GM18498 (cell line): ENCODE measurements at regions not wholly inside any gene's neighbourhood (a gene's known extent, or its start where the extent isn't known, plus 50 kb on each side); places are given as distances from the start of the nearest gene placed in this dataset.

ENCODE experiments used
- ATAC-seq: cut with Tn5 transposase; IDR thresholded peaks from one replicate; pipeline ENCODE4 v1.9.1; 2021; ENCODE audit warnings: mild to moderate bottlenecking, moderate library complexity; ENCODE audit not compliant: unreplicated experiment

DNA sequence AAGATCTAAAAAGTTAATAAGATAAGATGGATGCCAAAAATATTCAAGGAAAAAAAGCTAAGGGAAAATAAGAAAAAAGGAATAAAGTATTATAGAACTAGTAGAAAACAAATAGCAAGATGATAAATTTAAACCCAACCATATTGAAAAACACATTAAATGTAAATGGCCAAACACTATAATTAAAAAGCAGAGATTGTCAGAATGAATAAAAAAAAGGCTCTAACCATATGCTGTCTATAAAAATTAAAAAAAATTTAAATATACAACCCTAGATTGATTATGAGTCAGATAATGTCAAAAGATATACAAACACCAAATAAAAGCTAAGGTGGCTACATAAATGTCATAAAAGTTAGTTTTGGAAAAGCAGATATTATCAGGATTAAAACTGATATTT lies 617.5 kb upstream of the SGCG start:
- ATAC-seq = no peak

DNA sequence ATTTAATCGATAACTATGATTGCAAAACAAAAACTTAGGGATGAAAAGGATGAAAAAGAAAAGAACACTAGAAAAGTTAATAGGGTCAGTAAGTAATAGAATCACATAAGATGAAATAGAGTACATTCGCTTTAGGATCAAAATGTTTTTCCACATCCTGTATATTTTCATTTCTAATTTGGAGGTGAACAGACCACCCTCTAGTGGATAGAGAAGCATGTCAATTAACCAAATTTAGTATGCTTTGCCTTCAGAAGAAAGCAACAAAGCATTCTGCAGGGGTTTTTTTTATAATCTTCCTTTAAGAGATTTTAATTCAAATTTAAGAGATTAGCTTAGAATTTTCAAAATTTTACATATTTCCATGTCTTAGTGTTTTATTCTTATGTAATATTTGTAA lies 611.0 kb upstream of the SGCG start:
- no peak for ATAC-seq

DNA sequence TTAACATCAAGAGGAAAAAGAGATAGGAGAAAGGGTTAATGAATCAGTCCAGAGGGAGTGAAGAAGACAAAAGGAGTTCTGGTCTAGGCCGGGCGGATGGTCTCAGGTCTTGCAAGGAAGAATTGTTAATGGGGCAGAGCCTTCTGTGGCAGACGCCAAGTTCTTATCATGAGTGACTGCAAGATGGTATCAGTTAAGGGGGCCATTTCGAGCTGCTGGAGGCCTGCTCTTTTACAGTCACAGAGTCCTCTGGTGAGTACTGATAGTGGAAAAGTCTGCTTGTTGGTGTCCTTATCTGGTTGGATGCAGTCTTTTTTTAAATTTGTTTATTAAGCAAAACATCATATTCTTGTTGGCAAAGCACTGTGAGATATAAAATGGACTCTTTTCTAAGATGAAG lies 590.9 kb upstream of the SGCG start:
- no peak for ATAC-seq

DNA sequence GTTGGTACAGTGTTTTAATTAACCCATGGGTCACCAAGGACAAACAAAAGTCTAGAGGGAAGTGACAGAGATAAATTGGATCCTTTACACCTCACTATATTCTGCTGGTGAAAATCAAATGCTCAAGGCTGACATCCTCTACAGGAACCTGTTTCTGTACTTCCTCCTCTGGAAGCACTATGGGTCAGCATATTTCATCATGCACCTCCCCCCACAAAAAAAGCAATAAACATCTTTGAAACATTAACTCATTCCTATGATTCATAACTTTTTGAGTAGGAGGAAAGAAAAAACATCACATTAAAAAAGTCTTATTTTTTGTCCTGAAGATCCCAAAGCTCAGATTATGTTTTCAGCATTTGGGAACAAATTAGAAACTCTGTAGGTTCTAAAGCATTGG lies 588.3 kb upstream of the SGCG start:
- ATAC-seq = no peak

DNA sequence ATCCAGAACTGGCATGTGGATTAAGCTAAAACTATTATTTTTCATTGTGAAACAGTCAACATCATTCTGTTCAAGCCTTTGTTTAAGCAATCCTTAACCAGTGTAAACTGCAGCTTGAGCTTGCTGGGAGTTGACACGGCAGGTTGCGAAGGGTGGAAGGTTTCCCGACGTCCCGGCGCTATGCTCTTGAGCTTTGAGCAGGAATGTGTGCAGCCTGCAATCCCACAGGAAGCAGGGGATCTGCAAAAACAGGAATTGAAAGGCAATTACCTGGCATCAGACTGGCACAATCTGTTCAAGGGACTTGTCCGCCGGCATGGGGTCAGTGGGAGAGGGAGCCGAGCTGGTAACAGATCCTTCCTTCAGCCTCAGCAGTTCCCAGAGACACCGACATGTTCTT lies 586.7 kb upstream of the SGCG start:
- no peak for ATAC-seq

DNA sequence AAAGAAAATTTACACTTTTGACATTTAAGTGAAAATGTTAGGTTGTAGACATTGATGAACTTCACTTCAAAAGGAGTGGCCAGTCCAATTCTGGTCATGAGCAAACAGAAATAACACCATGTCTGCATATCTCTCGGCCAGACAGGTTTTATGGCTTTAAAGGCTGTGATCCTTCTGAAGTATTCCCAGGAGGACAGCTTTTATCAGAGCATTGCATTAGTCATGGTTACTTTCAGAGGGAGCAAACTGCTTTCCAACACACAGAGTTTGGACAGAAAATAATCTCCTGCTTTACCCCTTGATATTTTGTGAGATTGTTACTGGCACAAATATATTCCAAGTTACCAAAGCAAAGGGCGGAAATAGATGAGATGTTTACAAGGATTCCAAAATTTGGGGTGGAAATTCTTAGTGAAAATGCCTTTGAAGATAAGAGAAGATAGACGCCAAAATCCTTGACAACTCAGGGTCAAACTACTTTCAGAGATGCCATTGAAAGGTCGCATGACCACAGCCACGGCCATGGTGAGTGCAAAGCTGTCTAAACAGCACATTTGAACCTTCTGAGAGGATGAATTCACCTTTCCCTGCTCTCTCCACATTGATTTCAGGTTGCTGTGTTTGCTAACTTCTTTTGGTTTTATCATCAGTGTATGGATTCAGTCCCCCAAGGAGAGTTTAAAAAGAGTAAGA lies 584.5 kb upstream of the SGCG start:
- no peak for ATAC-seq

DNA sequence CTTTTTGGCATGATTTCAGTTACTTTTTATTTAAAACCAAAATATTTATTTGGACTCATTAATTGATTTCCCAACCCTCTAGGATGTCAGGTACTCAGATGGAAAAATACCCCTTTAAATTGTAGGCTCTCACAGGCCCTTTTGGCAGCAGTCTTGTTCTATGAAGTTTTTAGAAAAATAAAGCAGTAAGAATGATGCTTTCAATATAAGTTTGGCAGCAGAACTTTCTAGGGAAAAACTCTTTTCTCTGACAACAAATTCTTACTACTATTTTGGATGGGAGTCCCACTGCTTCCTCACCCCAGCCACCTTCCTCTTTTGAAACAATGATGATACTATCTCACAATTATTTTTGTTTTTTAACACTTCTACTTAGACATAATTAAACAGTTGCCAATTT lies 581.6 kb upstream of the SGCG start:
- no peak for ATAC-seq

DNA sequence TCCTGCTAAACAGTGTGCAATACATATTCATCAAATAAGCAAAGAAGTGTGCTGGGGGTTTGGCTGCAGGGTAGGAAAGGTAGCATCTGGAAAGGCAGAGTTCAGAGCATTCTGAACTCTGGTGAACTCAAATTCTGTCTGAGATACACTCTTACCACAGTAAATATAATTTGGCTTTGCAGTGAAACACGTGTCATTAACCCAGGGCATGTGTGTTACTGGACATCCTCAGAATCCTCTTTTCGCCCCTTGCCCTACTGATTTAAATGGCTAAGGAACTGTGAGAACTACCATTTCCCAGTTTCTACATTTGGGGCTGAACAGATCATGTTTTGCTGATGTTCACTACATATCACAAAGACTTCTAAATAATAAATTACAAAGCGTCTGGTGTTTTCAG lies 562.8 kb upstream of the SGCG start:
- no peak for ATAC-seq

DNA sequence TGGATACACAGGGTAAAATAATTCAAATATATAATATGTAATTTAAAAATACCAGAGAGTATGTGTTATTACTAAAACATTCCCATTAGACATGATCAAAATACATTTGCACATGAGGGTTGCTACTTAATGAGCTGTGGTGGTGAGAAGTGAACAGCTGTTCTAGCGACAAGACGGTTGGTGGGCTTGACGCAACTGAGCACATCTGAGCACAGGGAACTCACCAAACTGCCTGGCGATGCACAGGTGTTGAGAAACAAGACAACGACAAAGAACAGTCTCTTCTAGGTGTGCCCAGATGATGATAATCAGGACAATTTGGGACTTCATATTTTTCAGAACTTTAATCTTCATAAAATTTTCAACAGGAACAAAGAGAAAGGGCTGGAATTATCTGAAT lies 555.1 kb upstream of the SGCG start:
- no peak for ATAC-seq

DNA sequence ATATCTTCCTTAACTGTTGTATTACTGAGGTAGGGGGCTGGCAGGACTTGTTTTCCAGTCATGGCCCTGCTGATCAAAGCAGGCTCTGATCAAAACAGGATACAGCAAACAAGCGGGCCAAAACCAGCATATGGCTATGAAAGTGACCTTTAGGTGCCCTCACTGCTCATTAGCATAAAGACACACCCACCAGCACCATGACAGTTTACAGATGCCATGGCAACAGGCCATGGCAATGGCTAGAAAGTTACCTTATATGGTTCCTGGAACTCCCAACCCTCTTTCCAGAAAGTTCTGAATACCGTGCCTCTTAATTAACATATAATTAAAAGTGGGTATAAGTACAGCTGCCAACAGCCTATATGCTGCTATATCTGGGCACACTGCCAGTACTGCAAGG lies 551.4 kb upstream of the SGCG start:
- ATAC-seq = no peak

DNA sequence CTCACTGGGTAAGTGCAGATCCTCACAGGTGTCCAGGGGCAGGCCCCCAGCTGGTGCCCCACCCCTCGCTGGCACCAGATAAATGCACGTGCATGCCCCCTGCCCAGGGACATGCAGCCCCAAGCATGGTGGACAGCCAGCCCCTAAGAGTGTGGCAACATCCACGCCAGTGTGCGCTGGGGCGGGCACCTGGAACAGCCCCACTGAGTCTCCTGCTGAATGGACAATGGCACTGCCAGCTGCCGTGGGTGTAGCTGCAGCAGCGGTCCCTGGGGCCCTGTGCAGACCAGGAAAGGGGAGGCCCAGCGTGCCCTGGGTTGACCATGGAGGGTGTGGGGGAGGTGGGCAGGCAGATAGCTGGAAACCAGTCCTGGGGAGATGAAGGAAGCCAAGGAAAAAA lies 538.7 kb upstream of the SGCG start:
- ATAC-seq = no peak

DNA sequence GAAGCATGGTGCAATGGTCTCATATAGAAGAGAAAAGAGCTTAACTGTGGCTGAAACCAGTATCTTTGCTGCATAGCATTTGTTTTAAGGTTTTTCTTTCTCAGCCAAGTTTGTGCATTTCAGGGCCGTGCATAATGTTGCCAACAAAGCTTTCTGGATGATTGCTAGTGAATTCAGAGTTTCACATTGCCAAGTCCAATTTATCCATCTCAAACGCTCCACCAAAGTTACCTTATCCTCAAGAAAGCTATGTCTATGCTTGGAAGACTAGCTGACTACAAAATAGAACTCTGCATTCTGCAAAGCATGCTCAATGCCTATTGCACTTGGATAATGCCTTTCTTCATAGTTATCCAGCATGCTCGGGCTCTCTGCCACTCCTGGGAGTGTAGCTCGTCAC lies 535.8 kb upstream of the SGCG start:
- ATAC-seq = no peak

DNA sequence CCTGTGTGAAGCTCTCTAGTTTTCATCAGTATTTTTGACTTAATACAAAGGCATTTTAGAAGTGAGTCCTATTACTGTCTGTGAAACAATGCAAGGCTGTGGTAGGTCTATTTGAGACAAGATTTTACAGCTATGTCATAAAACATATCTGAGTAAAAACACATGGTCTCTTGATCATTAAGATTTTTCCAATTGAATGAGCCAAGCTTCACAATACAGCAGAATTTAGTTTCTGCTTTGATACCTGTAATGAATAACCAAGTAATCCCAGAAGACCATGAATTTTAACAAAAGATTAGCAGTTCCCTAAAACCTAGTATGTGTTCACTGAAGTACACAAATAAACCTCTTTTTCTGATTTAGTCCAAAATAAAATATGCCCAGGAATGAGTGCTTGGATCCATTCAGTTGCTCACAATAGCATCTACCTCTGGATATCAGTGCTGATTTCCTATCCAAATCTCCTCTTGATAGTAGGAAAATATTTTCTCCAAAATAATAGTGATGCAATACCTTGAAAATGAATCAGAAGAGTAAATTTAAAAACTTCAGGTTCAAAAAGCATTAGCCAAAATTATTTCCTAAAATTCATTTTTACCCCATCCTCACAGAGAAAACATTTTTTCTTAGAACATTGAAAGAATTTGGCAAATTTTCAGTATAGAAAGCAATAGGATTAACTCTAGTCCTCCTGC lies 533.5 kb upstream of the SGCG start:
- no peak for ATAC-seq

DNA sequence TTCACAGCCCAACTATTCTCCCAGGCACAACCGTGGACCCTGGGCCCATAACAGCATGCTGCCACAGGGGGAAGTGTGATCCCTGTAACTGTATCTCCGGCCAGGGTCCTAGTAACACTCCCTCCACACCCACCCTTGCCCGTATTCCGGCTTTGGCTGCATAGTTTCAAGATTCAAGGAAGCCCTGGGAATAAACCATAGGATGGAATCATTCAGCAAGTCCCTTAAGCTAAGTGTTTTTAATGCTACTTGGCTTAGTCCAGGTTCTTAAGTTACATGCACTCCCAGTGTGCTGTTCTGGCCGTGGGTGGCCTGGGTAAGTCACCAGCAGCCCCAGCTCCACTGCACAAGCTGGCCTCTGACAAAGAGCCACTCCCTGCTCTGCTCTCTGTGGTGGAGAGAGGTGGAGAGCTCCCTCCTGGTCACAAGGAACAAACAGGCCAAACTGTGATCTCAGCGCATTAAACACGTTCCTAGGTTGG lies 532.4 kb upstream of the SGCG start:
- no peak for ATAC-seq

DNA sequence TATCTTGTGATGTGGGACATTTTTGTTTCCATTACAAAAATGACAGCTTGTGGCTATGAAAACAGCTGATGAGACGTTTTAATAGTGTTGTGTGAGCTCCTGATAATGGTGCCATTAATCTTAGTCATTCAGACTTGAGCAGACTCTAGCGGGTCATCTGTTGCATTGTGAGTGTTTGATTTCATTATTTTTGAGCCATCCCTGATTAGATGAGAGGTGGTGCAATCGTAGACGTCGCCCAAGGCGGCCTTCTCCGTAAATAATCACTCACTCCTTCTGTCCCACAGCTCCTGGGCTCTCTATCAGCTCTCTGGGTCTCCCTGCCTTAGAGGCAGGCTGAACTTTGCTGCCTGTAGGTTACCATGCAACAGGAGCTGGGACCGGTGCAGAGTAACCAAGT lies 528.0 kb upstream of the SGCG start:
- ATAC-seq = no peak

DNA sequence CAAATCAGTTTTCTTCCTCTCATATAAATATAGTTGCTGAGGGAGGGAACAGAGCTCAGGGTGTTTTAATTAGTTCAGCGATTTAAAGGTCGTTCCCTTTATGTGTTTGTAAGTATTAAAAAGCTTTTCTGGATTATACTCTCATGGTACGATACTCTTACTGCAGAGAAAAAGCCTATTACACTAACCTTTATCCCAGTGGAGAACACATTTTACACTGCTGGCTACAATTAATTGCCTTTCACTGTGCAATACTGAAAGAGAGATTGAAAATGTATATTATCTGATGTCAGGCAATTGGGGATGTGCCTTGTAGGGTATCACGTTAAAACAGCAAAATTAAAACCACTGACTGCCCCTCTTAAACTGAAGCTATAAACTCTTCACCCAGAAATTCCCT lies 526.9 kb upstream of the SGCG start:
- ATAC-seq = no peak

DNA sequence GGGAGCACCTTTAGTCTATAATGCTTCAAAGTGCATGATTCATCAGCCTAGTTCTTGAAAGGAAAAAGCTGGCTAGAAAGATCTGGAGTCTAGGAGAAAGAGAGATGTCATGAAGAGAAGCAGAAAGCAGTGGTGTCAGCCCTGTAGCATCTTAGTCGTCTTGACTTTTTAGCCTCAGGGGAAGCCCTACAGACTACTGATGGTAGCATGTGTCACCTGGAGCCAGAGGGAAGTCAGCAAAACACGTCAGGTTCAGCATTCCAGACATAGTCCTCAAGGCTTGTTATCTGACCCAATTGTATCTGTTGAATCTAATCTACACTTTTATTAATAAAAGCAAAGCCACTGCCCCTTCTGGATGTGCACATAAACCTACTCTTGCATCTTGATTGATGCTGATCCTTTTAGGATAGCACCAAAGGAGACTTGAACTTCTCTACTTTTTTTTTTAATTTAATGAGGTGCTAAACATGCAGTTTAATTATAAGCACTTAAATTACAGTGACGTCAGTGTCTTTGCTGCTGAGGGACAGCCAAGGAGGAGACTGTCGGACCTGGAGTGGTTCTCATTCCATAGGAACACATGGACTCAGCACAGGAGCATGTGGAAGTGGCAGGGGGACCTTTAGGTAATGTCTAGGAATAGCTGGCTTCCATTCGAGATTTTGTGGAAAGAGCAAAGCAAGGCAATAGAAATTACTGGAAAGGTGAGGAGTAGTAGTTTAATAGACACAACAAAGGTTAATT lies 525.5 kb upstream of the SGCG start:
- no peak for ATAC-seq

DNA sequence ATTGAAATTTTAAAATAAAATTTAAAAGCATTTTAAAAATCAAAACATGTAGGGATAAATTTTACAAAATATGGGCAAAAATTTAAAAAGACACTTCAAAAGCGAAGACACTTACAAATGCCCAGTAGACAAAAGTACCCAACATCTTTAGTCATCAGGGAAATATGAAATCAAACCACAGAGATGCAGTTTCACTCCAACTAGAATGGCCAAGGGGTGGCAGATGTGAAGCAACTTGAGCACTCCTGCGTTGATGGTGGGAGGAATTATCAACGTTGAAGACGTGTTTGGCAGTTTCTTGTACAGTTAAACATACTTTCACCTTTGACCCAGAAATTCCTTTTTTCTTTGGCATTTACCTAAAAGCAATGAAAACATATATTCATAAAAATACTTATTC lies 518.0 kb upstream of the SGCG start:
- ATAC-seq = no peak

DNA sequence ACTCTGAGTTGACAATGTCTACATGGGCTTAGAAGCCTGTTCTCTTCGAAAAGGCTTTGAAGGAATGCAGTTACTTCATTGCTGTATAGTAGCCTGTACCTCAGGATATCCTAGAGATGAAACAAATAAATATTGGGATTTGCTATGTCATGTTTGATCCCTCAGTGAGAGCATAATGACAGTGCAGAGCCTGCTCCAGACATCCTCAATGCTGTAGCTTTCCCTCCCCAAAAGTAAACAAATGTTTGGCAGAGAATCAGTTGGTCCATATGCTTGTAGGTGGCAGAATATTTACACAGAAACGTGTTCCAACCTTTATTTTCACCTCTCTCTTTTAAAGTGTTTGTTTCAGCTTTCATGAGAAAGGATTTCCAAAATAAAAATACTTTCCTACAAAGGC lies 515.3 kb upstream of the SGCG start:
- no peak for ATAC-seq

DNA sequence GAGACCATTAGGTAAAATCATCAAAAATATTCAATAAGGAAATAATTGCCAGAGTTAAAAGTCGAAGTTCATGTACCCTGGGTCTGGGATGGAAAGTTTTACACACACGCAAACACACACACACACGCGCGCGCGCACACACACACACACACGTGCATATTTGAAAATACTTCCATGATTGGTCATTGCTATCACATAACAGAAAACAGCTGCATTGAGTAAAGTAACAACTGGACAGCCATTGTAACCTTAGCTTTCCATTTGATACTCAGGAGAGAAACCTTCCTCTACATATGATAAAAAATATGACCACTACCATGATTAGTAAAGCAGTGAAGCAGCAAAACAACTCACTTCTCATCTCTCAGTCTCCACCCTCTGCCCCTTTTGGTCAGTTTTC lies 490.0 kb upstream of the SGCG start:
- no peak for ATAC-seq

DNA sequence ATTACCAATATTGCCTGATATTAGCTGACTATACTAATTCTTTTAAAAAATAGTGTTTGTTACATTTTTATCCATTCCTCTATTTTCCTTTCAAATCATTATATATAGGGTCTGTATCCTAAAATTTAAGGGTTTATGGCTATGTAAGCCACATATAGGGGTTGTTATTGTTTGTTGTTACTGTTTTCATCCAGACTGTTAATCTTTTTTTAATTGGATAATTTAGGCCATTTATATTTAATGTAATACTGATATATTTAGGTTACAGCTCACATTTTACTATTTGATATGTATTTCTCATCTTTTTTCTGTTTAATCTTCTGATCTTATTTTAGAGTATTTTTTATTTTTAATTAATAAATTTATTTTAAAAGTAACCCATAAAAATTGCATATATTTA lies 487.1 kb upstream of the SGCG start:
- no peak for ATAC-seq

DNA sequence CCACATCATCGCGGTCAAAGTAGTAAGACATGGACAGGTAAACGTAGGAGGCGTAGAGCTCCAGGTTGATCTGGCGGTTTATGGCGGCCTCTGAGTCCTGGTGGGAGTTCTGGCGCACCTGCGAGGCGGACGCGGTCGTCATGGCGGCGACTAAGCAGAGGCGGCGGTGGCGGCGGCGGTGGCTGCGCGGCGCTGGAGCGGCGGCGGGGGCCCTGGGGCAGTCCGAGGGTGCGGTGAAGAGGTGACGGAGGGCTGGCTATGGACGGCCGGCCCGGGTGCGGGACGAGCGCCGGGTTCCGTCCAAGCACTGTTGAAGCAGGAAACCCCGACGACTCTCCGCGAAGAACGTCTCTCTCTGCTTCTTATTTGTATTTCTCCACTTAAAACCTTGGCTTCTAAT lies 484.3 kb upstream of the SGCG start:
- no peak for ATAC-seq
